GM21360 (cell line): ENCODE measurements at regions not wholly inside any gene's neighbourhood (a gene's known extent, or its start where the extent isn't known, plus 50 kb on each side); places are given as distances from the start of the nearest gene placed in this dataset.
"Not testable (repeated sequence)": the region's sequence is repeated elsewhere in the genome, so short reads cannot be mapped to it uniquely, and the experiment has no call there.

Experiments
- ATAC-seq: cut with Tn5 transposase; IDR thresholded peaks from one replicate; pipeline ENCODE4 v1.9.1; 2021; ENCODE audit warnings: mild to moderate bottlenecking, moderate library complexity; ENCODE audit not compliant: unreplicated experiment

DNA sequence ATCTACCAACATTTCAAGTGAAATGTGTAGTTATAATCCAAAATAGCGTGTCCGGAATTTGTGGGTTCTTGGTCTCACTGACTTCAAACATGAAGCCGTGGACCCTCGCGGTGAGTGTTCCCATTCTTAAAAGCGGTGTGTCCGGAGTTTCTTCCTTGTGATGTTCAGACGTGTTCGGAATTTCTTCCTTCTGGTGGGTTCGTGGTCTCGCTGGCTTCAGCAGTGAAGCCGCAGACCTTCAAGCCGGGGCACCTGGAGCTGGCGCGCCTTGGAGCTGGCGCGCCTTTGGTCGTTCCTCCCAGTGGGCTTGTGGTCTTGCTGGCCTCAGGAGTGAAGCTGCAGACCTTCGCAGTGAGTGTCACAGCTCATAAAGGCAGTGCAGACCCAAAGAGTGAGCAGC is 291.5 kb upstream of the EYS start:
- ATAC-seq, result no peak

DNA sequence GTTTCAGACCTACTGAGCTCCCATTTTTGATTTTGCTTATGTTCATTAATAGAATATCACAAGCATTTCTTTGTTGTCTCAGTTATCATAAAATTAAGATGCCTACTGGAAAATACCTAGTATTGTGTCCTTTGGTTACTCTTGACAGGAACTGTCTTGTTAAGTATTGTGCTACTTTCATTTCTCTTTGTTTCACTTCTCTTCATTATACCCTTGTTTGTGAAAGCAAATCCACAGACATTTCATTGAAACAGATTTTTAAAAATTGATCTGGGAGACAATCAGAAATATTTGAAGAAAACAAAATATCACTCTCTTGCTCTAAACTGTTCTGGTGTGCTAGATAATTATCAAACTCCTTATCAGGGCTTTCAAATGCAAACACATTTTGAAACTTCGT is 290.5 kb upstream of the EYS start:
- ATAC-seq, result no peak

DNA sequence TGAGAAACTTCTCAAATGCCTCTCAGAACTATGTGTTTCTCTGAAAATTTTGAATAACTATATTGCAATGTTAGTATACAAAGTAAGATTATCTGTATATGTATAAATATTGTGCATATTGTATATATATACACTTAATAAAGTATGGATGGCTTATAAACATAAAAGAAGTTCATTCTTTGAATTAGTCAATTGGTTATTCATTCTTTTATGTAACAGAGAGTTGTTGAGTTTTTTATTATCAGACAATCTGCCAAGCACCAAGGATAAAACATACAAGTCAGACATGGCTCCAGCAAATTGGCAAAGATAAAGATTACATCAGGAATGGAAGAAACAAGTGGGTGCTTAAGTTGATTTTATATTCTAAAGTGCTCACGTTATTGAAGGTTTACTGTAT is 289.1 kb upstream of the EYS start:
- no peak for ATAC-seq

DNA sequence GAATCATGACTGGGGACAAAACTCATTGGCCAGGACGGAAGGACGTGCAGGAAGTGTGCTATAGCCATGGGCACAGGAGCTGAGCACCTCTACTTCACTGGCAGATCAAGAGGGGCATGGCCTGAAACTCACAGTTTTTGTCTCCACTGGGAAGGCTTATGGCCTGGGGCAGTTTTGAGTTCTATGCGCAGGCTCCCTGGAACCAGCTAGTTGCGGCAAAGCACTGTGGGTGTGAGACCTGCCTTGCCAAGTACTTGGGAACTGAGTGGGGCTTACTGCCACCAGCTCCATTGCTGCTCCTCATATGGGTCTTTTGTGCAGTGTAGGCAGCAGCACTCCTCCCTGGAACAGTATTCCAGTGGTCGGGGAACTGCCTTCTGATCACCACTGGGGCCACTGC is 282.6 kb upstream of the EYS start:
- no peak for ATAC-seq

DNA sequence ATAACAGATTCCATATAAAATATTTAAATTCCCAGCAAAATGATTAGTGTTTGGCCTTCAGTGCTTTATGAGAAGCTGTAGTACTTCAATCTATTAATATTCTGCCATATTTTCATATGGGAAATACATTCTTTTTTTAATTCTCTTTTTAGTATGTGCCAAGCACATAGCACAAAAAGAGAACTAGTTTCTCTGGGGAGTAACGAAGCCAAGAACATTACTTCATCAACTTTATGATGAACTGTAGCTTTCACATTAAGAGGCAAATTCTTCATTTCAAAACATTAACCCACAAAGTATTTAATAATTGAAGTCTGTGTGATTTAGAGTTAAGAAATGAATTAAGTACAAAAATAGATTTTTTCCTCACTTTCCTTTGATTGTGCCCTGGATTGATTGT is 281.0 kb upstream of the EYS start:
- no peak for ATAC-seq

DNA sequence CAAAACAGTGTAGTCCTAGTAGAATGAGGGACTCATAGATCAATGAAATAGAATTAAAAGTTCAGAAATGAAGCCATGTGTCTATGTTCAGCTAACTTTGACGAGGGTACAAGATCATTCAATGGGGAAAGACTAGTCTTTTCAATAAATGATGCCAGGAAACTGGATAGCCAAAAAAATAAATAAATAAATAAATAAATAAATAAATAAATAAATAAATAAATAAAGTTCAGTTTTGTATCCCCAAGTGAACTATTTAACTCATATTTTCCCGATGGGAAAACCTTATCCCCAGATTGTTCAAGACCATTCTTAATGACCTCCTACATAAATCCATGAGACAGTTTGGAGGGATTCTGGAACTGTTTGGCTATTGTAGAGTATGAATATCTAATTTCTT is 277.1 kb upstream of the EYS start:
- no peak for ATAC-seq

DNA sequence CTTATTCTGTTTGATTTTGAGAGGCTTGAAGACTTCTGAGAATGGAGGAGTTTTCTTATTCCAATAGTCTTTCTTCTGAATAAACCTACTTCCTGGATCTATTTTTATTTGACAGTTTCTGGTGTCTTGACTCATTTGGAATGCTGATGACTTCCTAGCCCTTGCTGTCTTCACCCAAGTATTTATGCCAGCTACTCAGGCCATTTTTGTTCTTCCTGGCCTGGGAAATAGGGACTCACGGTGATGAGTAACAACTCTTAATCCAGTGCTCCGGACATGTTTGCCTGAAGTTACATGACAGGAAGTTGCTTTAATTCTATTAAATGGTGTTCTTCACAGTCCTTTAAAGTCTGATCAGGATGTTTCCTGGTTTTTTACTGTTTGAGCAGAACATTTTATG is 272.1 kb upstream of the EYS start:
- no peak for ATAC-seq

DNA sequence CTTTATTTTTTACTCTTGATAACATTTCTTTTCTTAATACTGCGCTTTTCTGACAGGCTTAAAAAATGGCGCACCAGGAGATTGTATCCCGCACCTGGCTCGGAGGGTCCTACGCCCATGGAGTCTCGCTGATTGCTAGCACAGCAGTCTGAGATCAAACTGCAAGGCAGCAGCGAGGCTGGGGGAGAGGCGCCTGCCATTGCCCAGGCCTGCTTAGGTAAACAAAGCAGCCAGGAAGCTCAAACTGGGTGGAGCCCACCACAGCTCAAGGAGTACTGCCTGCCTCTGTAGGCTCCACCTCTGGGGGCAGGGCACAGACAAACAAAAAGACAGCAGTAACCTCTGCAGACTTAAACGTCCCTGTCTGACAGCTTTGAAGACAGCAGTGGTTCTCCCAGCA is 264.2 kb upstream of the EYS start:
- ATAC-seq, result not testable (repeated sequence)

DNA sequence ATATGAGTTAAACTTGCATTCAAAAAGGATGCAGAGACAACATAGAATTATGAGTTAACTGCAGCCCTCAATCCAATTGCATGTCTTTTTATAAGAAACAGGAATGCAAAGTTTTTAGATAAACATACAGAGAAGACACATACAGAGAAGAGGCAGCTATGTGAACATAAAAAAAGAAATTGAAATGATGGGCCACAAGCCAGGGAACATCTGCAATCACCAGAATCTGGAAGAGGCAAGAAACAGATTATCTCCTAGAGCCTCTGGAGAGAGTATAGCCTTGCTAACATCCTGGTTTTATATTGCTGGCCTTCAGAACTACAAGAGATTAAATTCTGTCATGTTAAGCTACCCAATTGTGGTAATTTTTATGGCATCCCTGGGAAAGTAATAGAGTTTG is 257.2 kb upstream of the EYS start:
- no peak for ATAC-seq

DNA sequence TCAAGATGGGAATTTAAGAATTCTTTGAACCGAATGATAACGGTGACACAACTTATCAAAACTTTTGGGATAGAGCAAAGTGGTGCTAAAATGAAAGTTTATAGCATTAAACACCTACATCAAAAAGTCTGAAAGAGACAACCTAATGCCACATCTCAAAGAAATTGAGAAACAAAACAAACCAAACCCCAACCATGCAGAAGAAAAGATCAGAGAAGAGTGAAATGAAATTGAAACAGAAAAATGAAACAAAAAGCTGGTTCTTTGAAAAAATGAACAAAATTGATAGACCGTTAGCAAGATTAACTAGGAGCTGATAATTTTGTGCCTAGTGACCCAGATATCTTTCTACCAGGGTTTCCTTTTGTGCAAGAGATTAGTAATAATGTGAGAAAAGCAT is 248.0 kb upstream of the EYS start:
- no peak for ATAC-seq

DNA sequence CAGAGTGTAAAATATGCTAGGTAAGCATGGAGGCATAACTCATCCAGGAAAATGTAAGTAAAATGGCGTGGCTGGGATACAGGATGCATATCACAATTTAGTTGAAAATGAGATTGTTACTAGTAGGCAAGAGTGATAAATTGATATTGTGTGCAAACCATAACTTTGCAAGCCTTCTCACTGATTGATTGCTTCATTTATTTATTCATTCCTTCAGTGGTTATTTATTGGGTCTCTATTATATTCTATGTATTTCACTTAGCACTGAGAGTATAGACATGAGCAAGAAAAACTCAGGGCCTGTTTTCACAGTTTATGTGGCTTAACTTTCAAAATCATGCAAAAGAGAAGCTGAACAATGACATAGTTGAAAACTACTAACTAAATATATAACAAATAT is 241.0 kb upstream of the EYS start:
- no peak for ATAC-seq

DNA sequence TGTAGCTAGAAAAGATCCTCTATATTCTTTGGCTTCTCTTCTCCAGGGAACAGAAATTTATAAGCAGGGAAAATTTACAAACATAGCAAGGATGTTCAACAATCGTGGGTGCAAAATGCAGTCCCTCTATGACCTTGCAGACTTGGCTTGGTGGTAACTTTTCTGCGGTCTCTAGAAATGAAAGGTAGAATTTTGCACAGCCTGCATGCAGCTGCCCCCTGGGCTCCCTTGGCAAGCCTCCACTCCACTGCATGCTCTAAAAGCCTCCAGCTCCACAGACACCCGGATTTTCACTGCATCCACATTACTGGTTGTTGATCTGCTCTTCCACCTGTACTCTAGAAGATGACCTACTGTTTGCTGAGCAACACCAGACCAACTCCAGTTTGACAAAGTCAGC is 236.5 kb upstream of the EYS start:
- ATAC-seq, result no peak

DNA sequence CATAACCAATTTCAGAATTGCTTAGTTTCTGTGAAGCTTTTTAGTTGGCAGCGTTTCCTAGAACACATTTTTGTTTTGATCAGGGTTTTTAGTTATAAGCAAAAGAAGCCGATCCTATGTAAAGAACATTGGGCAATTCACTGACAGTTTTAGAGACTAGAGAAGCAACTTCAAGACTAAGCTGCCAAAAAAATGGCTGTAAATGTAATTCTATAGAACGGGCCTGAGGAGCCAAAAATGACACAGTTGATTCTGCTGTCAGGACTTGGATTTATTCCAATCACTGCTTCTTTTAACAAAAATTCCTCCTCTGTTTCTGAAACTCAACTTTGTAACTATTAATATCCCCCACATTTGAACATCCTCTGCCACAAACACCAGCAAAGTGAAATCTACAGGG is 236.0 kb upstream of the EYS start:
- ATAC-seq, result no peak

DNA sequence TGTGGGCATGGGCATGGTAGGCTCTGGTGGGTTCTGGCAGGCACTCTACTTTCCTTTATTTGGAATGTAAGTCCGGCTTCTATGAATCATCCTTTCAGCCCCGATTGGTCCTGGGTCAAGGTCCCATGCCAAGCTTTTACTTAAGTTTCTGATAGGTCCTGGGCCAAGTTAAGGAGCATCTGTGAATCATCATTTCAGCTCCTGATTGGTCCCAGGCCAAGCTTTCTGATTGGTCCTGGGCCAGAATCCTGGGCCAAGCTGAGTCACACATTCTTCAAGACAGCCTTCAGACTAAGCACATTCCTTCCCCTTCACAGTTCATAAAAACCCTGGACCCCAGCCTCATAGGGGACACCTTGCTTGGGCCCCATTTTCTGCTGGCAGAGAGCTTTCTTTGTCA is 231.0 kb upstream of the EYS start:
- no peak for ATAC-seq

DNA sequence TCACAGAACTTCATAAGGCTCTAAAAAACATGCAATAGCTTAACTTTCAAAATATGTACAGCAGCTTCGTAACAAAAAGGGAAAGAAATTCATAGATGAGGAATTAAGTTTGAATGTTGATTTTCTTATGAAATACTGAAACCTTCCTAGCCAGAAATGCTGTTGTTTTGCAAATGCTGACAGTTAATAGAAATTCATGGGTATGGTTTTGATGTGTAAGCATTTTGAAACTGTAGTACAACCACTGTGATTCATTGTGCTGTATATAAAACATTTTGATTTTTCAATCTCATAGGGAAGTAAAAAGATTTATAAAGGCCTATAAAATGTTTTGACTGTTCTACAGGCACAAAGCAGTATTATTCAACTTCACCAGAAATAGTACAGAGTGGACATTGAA is 228.4 kb upstream of the EYS start:
- ATAC-seq, result no peak

DNA sequence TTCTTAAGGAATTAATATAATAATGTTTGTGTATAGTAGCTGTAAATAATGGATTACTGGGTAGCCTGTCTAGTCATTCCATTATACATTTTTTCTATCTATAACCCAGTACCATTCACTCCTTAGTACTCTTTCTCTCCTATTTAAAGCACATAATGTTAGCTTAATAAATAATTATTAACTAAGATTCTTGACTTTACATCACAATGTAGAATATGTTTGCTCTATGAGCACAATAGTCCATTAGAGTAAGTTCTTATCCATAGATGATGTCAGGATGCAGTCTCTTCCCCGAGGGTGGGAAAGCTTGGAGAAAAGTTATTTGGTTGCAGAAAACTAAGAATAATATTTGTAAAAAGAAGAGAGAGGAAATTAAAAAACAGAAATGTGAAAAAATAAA is 226.4 kb upstream of the EYS start:
- ATAC-seq, result no peak

DNA sequence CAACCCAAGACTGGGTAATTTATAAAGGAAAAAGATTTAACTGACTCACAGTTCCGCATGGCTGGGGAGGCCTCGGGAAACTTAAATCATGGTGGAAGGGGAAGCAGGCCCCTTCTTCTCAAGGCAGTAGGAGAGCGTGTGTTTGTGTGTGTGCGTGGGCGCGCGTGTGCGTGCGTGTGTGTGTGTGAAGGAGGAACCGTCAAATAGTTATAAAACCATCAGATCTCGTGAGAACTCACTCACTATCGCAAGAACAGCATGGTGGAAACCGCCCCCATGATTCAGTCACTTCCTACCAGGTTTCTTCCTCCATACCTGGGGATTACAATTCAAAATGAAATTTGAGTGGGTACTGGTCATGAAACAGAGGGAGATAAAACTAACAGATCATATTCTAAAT is 220.1 kb upstream of the EYS start:
- ATAC-seq, result no peak

DNA sequence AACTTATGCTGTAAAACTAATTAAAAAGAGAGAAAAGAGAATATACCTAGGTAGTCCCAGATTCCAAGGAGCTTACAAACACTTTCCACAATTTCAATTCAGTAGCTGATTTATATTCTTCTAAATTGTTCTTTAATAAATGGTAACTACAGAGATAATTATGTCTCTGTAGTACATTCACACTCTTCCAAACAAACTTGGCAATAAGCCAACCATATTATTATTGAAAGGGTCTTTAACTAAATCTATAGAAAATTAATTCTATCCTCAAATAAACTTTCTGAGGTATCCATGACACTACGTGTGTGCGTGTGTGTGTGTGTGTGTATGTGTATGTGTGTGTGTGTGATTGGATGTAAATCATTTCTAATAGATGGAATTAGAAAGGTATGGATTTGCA is 217.4 kb upstream of the EYS start:
- no peak for ATAC-seq

DNA sequence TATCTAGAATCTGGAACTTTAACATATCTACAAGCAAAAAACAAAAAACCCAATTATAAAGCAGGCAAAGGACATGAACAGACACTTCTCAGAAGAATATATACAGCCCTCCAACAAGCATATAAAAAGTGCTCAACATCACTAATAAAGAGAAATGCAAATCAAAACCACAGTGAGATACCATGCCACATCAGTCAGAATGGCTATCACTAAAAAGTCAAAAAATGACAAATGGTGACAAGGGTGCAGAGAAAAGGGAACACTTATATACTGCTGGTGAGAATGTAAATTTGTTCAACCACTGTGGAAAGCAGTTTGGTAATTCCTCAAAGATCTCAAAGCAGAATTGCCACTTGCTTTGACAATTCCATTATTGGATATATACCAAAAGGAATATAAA is 215.0 kb upstream of the EYS start:
- no peak for ATAC-seq

DNA sequence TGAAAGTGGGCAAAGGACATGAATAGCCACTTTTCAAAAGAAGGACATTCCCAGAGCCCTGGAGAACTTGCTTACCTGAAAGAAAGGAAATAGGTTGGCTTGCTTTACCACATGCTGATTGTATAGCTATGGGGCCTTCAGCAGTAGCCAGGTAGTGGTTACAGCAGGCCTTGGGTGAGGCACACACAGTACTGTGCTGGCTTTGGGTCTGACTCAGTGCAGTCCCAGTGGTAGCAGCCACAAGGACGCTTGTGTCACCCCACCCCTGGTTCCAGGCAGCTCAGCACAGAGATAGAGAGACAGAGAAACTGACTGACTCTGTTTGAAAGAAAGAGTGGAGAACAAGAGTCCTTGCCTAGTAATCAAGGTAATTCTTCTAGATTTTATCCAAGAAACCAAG is 201.0 kb upstream of the EYS start:
- ATAC-seq, result no peak

DNA sequence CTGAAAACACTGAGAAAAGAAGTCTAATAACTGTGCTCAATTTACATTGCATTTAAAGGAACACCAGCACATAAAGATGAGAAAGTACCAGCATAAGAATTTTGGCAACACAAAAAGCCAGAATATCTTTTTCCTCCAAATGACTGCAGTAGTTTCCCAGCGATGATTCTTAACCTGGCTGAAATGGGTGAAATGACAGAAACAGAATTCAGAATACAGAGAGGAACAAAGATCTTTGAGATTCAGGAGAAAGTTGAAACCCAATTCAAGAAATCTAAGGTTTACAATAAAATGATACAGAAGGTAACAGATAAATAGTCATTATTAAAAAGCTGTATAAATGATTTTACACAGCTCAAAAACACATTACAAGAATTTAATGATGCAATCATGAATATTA is 197.0 kb upstream of the EYS start:
- ATAC-seq, result no peak

DNA sequence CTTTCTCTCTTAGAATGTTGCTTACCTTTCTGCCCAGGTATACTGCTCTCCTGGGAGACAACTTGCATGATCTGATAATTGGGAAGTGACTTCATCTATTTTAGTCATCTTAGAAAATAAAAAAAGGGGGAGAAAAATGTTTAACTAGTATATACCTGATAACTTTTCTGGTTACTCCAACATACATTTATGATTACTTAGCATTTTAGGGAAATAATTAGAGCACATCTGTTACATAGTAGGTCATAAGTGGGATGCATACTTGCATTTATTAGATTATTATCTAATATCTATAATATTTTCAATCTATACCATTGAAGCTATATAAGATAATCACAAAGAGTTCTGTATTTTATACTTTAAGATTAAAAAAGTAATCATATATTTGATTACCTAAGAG is 193.9 kb upstream of the EYS start:
- no peak for ATAC-seq

DNA sequence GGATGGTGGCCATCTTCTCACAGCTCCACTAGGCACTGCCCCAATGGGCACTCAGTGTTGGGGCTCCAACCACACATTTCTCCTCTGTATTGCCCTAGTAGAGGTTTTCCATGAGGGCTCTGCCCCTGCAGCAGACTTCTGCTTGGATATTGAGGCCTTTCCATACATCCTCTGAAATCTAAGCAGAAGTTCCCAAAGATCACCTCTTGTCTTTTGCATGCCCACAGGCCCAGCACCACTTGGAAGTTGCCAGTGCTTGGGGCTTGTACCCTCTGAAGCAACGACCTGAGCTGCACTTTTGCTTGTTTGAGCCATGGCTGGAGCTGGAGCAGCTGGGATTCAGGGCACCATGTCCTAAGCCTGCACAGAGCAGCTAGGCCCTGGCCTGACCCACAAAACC is 189.1 kb upstream of the EYS start:
- ATAC-seq, result no peak

DNA sequence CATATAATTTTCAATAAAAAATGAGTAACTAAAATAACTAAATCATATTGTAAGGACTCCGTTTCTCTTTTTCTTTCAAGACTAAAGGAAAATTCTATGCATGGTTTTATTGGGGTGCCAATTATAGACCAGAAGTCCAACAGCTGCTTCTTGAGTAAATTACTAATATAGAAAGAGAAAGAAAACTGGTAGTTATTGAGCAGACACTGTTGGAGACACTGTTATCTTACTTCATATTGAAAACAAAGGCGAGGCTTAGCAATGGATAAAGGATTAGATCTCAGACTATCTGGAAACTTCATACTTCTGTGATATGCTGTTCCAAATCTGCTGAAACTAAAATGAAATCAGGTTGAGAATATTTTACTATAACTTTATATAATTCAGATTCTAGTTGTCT is 169.6 kb upstream of the EYS start:
- no peak for ATAC-seq
